Neural progenitor cell (in vitro differentiated cells): ENCODE measurements at regions not wholly inside any gene's neighbourhood (a gene's known extent, or its start where the extent isn't known, plus 50 kb on each side); places are given as distances from the start of the nearest gene placed in this dataset.

Source experiments
- EZH2 ChIP-seq: fragments of 200-600 bp; sonication (generic); IDR thresholded peaks from 2 replicates; pipeline ENCODE4 v1.6.1; 2017; ENCODE audit warnings: antibody characterized with exemption, mild to moderate bottlenecking, moderate library complexity
- EZH2phosphoT487 ChIP-seq: fragments of 200-600 bp; sonication (generic); IDR thresholded peaks from 2 replicates; pipeline ENCODE4 v1.6.1; 2017; ENCODE audit warnings: antibody characterized with exemption
- TF ChIP-seq, protein P1 (sequence below): fragments of 200-600 bp; sonication (generic); IDR thresholded peaks from 2 replicates; pipeline ENCODE4 v1.5.1; 2017; ENCODE audit warnings: antibody characterized with exemption, mild to moderate bottlenecking

DNA sequence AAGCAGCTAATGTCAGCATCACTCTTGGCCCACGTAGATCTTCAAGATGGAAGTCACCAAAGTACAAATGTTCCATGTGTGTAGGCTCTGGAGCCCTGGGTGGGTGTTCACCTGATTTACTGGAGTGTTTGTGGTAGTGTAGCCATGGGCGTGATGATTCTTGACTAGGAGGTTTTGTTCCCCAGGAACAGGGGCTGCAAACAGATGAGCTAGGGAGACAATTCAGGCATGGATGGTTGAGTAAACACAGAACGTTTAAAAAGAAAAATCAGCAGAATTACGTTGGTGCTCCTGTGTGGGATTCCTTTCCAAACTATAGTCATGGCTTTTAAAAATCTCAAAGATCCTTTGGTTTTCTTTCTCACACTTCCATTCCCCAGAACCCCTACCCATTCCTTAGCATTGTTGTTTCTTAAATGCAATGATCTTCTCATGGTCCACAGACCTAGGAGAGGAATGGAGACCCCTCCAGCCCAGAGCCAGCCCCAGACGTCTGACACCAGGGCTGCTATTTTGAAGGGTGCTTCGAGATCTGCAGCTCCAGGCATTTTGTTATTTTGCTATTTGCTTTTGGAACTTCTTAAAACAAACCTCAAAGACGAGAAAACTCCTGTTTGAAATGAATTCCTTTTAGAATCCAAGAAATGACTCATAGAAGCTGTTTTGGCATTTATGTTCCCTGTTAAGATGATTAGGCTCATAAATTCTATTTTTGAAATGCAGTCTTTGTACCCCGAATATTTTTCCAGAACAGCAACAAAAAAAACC is 115.1 kb downstream of the ETS2 start:
- TF ChIP-seq, protein P1, sequence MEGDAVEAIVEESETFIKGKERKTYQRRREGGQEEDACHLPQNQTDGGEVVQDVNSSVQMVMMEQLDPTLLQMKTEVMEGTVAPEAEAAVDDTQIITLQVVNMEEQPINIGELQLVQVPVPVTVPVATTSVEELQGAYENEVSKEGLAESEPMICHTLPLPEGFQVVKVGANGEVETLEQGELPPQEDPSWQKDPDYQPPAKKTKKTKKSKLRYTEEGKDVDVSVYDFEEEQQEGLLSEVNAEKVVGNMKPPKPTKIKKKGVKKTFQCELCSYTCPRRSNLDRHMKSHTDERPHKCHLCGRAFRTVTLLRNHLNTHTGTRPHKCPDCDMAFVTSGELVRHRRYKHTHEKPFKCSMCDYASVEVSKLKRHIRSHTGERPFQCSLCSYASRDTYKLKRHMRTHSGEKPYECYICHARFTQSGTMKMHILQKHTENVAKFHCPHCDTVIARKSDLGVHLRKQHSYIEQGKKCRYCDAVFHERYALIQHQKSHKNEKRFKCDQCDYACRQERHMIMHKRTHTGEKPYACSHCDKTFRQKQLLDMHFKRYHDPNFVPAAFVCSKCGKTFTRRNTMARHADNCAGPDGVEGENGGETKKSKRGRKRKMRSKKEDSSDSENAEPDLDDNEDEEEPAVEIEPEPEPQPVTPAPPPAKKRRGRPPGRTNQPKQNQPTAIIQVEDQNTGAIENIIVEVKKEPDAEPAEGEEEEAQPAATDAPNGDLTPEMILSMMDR: no peak
- TF ChIP-seq EZH2 (no peak), EZH2phosphoT487 (no peak)
